Endometrium (tissue), 2 donors: ENCODE measurements at regions not wholly inside any gene's neighbourhood (a gene's known extent, or its start where the extent isn't known, plus 50 kb on each side); places are given as distances from the start of the nearest gene placed in this dataset.
"Not testable (repeated sequence)": the region's sequence is repeated elsewhere in the genome, so short reads cannot be mapped to it uniquely, and the experiment has no call there.

ENCODE experiments used
- FAIRE-seq: peaks from 2 replicates; lab custom pipeline; 2012; peaks lifted over from hg19 to GRCh38; lab: Jason Lieb, UNC
- donor health status: control.
- donor health status: control.

- no peak for FAIRE-seq
Measured at GRCh38 chr3:191148131-191148530, 50.9 kb upstream of the OSTN start.

- no peak for FAIRE-seq
Measured at GRCh38 chr3:191143224-191143623, 55.8 kb upstream of the OSTN start.

GRCh38 chr3:191141728-191142127, 57.3 kb upstream of the OSTN start:
- no peak for FAIRE-seq

GRCh38 chr3:191139736-191140135, 59.3 kb upstream of the OSTN start:
- FAIRE-seq: no peak

GRCh38 chr3:191138937-191139336, 60.1 kb upstream of the OSTN start:
- FAIRE-seq: no peak

GRCh38 chr3:191137708-191138107, 61.3 kb upstream of the OSTN start:
- no peak for FAIRE-seq

- FAIRE-seq: no peak
Measured at GRCh38 chr3:191136347-191136746, 62.7 kb upstream of the OSTN start.

- no peak for FAIRE-seq
Measured at GRCh38 chr3:191135175-191135574, 63.9 kb upstream of the OSTN start.

GRCh38 chr3:191133359-191133758, 65.7 kb upstream of the OSTN start:
- no peak for FAIRE-seq

DNA sequence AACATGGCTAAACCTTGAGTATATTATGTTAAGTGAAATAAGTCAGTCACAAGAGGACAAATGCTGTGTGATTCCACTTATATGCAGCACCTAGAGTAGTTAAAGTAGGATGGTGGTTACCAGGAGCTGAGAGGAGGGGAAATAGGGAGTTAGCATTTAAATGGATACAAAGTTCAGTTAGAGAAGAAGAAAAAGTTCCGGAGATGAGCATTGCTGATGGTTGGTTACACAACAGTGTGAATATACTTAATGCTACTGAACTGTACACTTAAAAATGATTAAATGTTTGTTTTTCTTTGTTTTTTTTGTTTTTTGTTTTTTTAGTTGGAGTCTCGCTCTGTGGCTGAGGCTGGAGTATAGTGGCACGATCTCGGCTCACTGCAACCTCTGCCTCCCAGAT, 67.7 kb upstream of the OSTN start:
- FAIRE-seq: no peak

- not testable (repeated sequence) for FAIRE-seq
Measured at GRCh38 chr3:191124891-191125290, 74.2 kb upstream of the OSTN start.

DNA sequence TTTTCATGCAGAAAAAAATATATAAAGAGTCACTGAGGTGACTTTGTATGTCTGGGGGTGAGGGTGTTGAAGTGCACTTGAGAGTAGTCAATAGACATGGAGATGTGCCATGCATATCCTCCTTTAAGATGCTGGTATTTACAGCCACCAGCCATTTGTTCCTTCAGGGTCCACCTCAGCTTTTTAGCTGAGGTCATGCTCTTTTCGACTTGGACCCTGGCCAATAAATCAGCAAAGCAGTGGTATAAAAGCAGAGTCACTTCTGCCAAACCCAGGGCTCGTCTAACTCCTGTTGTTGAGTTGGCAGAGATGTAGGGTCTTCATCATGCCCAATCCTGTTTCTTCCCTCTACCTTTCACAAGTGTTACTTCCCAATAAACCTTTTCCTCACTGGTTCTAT, 75.1 kb upstream of the OSTN start:
- FAIRE-seq: no peak

- FAIRE-seq: no peak
Measured at GRCh38 chr3:191123231-191123630, 75.8 kb upstream of the OSTN start.

GRCh38 chr3:191120447-191121298, 78.4 kb upstream of the OSTN start:
- no peak for FAIRE-seq

DNA sequence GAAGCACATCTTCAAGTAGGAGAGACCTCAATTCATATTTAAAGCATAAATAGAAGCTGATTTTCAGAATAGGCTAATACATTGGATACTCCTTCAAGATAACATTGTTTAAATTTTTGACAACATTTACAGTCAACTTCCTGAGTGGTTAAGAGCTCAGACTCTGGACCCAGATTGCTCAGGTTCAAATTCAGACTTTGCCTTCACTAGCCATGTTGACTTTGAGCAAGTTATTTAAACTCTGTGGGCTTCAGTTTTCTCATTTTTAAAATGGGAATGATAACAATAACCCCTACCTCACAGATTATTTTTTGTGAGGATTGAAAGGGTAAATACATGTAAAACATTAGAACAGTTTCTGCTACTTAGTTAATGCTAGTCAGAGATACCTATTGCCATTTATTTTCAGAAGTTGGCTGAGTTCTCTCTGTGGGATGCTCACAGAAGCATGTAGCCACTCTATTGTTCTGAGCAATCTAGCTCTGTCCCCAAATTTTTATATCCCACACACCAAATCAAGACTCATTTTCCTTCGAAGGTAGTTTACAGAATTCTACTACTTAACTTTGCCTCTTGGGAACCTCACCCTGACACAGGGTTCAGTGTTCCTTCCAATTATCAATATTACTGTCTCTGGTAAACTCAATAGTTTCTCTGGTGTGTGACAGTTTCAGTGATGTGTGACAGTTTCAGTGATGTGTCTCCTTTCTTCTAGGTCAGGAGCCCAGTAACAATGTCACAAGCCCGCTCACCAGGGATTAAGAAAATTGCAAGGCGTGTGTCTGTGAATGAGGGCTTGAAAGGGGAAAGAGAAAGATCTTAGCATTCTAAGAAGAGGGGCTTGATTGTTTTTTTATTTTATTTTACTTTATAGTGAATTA, 79.4 kb upstream of the OSTN start:
- FAIRE-seq: no peak

- no peak for FAIRE-seq
Measured at GRCh38 chr3:191111722-191112121, 87.3 kb upstream of the OSTN start.

DNA sequence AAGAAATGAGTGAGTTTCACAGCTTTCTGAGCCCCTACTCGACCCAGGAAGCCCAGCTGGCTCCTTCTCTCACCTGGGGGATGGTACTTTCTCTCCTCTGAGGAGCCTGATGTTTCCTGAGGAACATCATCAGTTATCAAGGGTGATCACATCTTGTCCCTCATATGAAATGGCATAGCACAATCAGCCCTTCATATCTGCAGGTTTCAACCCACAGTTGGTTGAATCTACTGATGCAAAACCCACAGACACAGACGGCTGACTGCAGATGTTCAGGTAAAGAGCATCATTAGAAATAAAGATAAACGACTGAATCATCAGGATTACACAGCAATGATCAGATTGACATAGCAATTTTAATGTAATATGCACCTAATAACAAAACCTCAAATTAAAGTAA, 93.6 kb upstream of the OSTN start:
- no peak for FAIRE-seq

DNA sequence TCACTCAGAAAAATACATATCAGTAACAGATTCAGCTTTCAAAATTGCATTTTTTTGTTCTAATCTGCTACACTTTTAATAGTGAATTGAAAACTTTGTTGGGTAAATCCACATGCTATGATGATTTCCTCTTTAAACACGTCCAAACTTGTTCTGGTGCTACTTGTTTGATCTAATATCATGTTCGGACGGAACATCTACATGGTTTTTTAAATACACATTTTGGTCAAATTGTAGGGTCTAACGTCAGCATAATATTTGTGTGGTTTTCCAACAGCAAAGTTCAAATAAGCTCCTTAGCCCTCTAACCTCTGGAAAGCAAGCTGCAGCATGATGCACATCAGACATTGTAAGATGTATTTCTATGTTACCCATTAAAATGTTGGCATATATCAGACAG, 98.5 kb upstream of the OSTN start:
- no peak for FAIRE-seq

GRCh38 chr3:191094057-191094845, 104.8 kb upstream of the OSTN start:
- no peak for FAIRE-seq

GRCh38 chr3:191087391-191087790, 111.7 kb upstream of the OSTN start:
- no peak for FAIRE-seq

DNA sequence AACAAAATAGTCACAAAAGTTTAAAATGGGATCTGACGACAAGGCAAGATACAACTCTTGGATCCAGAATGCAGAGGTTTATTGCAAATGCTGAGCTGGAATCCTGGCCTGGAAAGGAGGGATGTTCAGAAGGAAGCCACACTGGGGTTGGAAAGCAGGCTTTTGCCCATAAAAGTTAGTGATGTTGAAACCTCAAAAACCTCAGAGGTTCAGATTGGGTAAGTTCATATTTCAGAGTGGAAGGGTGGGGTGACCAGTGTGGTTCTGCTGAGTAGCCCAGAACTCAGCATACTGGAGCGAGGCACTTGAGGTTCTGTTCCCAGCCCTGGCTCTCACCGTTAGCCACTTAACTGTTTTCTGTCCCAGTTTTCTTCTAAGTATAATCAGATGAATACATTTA, 114.0 kb upstream of the OSTN start:
- no peak for FAIRE-seq

DNA sequence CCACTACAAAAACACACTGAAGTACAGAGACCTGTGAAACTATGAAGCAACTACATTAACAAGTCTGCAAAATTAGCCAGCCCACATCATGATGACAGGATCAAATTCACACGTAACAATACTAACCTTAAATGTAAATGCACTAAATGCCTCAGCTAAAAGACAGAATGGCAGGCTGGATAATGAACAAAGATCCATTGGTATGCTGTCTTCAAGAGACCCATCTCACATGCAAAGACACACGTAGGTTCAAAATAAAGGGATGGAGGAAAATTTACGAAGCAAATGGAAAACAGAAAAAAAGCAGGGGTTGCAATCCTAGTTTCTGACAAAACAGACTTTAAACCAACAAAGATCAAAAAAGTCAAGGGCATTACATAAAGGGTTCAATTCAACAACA, 120.1 kb upstream of the OSTN start:
- not testable (repeated sequence) for FAIRE-seq
